Cardiac septum (tissue), 1 donor: ENCODE measurements at regions not wholly inside any gene's neighbourhood (a gene's known extent, or its start where the extent isn't known, plus 50 kb on each side); places are given as distances from the start of the nearest gene placed in this dataset.

Source experiments
- DNase-seq: peaks from one replicate; pipeline ENCODE4 v3.0.0-alpha.2; 2020; ENCODE audit warnings: low spot score
- intact Hi-C: fragments of 100-400 bp; cut with DNase I; formaldehyde crosslinking; loops from one replicate; pipeline ENCODE4 v1.14.0; 2022
- donor health status: DM: no; HTN: no; CAD: no.

DNA sequence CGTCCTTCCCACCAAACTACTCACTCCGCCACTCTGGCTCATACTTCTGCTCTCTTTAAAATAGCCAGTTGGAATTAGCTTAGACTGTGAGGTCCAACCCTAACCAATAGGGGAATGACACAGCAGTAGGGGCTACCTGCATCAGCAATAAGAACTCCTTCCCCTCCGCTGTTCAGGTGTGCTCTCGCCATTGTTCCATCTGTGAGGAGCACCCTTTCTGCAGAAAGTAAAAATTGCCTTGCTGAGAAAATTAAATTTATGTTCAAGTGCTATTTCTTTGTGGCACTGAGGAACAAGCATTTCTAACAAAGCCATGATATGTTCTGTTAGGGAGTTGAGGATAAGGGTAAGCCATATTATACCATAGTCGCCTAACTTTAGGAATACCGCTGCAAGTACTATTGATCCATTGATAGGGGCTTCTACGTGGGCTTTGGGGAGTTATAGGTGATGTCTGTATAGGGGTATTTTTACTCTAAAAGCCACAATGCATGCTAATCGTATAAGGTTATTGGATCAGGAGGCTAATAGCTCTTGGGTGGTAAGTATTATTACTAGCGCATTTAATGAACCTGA is 1269.5 kb downstream of the TYW1 start:
- intact Hi-C loops: no loop called here
- no peak for DNase-seq

DNA sequence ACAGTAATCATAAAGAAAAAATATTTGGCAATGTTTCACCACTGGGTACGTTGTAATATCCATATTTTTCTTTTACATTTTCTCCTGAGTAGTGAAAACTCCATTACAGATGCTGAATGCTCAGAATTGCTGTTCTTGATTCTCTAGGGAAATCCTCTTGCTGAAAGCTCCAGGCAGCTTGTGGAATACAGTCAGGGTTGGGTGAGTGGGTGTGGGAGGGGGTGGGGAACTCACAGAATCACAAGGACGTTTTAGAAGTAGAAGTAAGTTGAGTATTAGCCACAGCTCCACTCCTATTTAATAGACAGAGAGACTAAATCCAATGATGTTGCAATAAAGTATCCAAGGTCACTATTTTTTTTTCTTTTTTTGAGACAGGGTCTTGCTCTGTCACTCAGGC is 1270.9 kb downstream of the TYW1 start:
- intact Hi-C loops: no loop called here

DNA sequence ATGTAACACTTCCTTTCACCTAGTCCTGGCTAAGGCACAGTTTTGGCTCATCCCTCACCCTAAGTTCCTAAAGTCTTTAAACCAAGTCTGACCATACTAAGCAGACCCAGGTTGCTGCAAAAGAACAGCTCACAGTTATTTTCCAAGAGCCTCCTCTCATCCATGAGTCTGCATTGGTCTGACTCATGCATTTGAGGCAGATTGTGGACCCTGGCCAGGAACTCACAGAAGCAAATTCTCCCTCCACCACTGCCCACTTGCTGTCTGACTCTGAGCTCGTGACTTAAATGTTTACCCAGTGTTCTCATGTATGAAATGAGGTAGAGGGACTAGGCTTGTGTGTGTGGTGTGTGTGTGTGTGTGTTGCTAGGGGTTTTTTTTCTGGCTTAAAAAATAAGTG is 1272.8 kb downstream of the TYW1 start:
- no peak for DNase-seq
- intact Hi-C loops: no loop called here

More for the DNA sequence above, 1270.9 kb downstream of the TYW1 start:
- no peak for DNase-seq

DNA sequence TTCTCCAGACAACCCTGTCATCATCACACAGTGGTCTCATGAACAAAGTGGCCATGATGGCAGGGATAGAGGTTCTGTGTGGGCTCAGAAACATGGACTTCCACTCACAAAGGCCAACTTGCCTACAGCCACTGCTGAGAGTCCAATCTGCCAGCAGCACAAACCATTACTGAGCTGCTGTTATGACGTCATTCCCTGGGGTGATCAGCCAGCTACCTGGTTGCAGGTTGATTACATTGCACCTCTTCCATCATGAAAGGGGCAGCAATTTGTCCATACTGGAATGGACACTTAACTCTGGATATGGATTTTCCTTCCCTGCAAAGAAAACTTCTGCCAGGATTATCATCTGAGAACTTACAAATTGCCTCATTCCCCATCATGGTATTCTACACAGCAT is 1275.9 kb downstream of the TYW1 start:
- intact Hi-C loops: no loop called here
- no peak for DNase-seq

DNA sequence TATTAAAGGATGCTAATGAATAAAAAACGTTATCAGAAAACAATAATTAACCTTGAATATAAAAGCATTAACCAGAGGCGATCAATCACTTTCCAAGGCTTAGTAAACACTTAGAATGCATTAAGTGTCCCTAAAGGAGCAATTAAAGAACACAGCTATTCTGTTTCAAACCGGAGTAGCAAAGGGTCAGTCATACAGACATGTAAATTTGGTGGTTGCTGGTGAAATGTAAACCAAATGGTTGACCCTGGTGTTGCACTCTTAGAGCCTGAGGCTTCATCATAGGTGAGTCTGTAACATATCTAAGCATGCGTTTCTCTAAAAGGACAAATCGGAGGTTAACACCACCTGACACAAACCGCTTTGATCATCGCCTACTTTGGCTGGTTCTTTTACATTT is 1280.1 kb downstream of the TYW1 start:
- no peak for DNase-seq
- intact Hi-C loops: no loop called here

DNA sequence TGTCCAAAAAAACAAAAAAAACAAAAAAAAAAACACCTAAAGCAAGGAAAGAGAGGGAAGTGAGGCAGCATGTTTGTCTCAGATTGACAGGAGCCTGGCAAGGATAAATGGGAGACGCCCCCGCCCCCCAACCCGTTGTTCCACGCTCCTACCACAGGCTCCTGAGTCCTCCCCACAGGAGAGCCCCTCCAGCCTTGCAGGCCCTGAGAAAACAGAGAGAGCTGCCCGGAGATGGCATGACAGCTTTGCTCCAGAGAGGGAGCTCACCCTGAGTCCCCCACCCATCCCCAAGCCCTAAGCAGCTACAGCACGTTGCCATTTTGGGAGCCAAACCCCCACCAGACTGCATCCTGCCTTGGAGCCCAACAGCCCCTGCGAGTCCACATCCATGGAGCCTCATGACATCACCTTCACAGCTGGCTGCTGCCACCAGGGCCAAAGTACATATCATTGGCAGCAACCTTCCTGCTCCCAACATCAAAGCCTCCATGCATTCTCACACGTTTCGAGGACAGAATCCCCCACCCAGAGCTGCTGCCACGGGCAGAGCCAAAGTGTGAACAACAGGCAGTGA is 1283.3 kb downstream of the TYW1 start:
- intact Hi-C loops: no loop called here
- no peak for DNase-seq

DNA sequence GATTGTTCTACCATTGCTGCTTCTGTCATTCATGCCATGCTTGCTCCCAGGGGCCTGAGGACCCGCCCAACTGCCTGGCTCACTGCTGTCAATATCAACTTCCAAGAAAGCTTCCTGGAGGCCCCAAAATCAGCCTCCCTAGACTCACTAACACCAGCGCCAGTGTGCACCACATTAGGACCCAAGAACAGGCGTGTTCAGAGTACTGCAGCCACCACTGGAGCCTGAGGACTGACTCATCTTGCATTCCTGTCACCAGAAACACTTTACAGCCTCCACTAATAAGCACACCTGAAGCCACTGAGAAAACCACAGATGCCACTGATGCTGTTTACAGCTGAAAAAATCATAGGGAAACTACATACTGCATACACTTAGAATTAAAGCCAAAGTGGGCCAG is 1284.3 kb downstream of the TYW1 start:
- intact Hi-C loops: no loop called here
- no peak for DNase-seq

DNA sequence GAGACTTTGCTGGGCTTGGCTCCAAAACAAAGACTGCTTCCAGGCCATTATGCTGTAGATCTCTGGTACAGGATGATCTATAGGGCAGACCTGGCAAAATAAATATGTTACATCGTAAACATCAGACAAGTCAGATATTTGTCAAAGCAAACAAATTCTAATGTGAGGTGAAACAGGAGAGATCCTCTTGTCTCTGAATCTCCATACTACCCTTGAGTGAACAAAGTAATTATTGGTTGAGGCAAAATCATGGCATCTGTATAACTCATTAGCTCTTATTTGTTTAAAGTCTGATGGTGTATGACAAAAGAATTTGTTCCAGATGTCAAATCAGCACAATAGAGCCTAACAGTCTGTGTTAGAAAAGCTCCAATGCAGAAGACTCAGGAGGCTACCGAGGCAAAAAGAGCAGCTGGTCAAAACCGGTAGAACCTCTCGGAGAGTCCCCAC is 1291.5 kb downstream of the TYW1 start:
- DNase-seq: no peak
- intact Hi-C loops: no loop called here

DNA sequence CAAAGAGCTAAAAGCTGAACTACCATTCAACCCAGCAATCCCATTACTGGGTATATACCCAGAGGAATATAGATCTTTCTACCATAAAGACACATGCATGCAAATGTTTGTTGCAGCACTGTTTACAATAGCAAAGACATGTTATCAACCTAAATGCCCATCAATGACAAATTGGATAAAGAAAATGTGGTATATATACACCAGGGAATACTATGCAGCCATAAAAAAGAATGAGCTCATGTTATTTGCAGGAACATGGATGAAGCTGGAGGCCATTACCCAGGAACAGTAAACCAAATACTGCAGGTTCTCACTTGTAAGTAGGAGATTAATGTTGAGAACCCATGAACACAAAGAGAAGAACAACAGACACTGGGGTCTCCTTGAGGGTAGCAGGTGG is 1295.1 kb downstream of the TYW1 start:
- intact Hi-C loops: no loop called here
- no peak for DNase-seq

DNA sequence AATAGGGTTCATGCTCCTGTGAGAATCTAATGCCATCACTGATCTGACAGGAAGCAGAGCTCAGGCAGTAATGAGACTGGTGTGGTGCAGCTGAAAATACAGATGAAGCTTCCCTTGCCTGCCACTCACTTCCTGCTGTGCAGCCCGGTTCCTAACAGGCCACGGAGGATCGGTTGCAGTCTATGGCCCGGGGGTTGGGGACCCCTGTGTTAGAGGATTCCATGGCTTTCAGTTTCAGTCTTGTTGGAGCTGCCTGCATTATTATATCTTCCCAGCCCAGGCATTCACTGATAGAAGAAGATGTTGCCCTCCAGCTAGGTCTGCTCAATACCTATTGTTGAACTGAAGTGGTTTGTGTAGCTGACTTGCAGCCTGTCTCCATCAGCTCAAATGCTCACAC is 1298.8 kb downstream of the TYW1 start:
- intact Hi-C loops: no loop called here
- DNase-seq: no peak

DNA sequence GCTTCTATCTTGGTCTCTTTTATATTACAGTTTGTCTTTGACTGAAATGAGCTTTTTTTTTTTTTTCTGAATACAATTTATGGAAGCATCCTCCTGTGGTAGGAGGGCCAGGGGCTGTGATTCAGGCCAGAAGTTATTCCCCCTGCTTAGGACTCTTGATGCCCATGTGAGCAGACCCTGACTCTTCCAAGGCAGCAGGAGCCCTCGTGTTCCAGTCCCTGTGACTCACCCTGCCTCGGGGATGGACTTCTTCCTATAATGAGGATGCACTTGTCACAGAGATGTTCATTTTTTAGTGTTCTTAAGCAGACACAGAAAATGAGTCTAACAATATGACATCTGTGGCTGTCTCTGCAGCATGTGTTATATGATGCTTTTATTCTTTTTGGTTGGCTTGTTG is 1293.7 kb upstream of the AUTS2 start:
- DNase-seq: no peak
- intact Hi-C loops: no loop called here

DNA sequence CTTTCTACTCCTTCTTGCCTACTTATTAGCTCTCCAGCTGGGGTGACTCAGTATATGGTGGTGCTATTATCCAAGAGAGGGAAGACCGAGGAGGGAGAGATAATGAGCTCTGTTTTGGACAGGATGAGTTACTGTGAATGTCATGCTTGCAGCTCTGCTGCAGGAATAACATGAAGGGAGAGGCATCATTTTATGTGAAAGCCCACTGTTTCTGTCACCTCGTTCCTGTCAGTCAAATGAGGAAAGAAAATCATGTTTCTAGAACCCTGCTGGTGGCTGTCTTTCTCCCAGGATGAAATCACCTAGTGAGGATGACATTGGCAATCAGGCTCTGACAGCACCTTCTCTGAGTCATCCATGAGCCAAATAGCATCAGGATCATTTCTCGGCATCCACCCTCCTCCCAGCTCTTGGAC is 1291.6 kb upstream of the AUTS2 start:
- intact Hi-C loops: no loop called here

DNA sequence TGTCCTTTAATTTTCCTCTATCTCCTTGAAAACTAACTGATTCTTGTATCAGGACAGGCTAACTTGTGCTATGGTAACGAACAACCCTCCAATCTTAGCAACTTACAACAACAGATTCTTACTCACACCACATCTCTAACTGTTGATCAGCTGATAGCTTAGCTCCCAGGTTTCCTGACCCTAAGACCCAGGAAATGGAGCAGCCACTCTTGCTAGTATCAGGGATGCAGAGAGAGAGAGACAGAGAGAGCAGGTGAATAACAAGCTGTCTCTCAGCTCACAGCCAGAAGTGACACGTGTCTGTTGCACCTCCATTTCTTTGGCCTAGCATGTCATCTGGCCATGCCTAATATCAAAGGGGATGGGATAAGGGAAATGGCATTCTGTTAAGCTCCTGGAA is 1289.0 kb upstream of the AUTS2 start:
- DNase-seq: no peak

More for the DNA sequence above, 1291.6 kb upstream of the AUTS2 start:
- DNase-seq: no peak

DNA sequence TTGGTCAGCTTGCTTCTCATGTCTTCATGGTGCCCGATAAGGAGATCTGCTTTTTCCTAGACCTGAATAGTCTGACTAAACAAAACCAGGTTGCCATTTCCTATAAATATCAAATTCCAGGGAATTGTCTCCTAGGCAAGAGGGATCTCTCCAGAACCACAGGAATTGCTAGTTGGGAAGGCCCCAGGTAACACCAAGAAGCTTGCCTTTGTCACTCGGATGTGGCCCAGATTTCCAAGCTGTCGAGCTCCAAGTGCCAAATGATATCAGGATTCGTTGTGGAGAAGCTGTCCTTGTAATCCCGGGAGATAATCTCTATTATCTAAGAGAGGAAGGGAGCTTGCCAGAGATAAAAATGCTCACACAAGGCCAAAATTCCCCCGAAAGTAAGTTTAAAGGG is 1288.5 kb upstream of the AUTS2 start:
- intact Hi-C loops: no loop called here
- DNase-seq: no peak

More for the DNA sequence above, 1289.0 kb upstream of the AUTS2 start:
- intact Hi-C loops: no loop called here

DNA sequence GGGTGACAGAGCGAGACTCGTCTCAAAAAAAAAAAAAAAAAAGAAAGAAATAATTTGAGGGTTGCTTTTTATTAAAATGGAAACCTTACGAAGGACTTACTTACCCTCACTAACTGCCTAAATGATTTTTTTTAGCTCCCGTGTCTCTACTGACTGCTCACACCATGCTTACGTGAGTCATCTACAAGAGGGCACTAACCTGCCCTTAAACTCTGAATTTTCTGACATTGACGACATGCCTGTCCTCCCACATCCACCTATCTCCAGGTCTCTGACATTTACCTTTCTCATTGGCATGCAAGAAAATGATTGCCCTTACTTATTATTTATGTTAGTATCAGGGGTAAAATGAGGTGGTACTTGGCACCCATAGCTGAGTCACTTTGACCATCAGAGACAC is 1286.3 kb upstream of the AUTS2 start:
- DNase-seq: no peak
- intact Hi-C loops: no loop called here

DNA sequence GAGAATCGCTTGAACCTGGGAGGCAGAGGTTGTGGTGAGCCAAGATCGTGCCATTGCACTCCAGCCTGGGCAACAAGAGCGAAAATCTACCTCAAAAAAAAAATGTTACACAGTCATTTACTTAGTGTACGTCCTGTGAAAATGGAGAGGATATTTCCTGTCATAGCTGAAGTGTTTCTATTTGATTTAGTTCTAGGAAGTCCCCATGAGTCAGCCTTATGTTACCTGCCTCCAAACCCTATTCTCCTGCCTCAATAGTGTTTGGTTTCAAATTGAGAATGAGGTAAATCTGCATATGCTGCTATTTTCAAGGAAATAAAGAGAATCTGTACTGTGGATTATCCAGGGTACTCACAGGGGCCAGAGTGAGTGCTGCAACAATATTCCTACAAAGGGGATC is 1284.5 kb upstream of the AUTS2 start:
- no peak for DNase-seq
- intact Hi-C loops: no loop called here

DNA sequence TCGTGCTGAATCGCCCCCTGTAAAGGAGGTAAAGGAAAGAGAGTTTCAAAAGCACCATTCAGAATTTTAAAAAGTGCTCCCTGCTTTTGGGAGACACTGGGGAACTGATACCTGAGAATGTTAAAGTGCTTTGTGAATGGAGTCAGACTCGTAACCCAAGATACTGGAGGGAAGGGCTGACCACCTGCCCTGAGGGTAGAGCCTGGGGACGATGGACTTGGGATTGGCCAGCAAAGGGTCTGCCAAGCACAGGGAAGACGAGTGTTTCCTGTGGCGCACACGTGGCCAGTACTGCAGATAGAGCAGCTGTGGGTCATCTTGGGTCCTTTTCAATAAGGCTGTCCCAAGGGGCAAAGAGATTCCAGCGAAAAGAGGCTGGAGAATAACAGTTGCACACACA is 1284.1 kb upstream of the AUTS2 start:
- intact Hi-C loops: no loop called here

DNA sequence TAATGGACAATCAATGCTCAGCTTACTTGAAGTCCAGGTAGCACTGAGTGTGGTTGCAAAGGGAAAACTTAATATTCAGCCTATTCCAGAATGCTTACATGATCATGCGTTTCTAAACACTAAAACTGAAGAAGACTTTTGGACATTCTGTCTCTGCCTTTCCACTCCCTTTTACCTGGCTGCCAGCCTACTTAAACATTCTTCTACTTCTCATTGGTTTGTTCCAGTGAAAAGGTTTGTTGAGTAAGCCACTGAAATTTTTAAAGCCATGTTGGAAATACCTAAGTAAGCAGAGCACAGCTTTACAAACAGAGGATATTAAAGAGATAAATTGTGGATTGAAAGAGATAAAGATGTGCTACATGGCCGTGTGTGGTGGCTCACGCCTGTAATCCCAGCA is 1280.8 kb upstream of the AUTS2 start:
- no peak for DNase-seq
- intact Hi-C loops: no loop called here

More for the DNA sequence above, 1284.1 kb upstream of the AUTS2 start:
- no peak for DNase-seq

DNA sequence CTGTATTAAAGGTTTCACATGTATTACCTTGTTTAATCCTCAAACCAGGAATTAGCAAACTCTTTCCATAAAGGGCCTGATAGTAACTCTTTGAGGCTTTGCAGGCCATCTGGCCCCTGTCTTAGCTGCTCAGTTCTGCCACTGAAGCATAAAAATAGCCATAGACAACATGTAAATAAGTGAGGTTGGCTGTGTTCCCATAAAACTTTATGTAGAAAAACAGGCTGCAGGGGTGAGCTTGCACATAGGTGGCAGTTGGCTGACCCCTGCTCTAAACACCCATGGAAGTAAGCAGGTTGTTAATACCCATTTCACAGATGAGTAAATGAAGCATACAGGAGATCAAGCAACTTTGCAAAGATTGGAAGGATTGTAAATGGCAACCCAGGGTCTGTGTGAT is 1279.2 kb upstream of the AUTS2 start:
- intact Hi-C loops: no loop called here
- DNase-seq: no peak

DNA sequence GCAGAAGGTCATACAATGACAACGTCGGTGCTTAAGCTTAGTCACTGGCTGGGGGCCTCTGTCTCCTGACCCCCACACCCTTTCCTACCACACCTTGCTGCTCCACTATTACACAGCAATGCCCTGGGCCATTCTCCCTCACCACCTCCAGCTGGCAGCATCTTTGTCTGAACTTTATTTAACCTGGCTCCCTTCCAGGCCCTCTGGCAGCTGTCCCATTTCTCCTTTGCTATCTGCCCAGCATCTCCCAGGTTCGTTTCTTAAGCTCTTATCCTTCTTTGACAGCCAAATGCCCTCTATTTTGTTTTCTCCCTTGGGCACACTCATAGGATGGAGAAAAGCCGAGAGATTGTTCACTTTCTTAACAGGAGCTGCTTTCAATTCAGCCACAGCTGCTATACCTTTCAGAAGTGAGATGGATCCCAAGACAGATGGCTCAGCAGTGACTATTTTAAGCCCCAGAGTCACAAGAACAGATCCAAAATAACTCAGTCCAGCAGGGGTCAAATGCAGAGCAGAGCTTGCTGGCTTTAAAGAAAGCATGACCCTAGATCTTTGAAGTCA is 1277.1 kb upstream of the AUTS2 start:
- intact Hi-C loops: no loop called here
- no peak for DNase-seq

DNA sequence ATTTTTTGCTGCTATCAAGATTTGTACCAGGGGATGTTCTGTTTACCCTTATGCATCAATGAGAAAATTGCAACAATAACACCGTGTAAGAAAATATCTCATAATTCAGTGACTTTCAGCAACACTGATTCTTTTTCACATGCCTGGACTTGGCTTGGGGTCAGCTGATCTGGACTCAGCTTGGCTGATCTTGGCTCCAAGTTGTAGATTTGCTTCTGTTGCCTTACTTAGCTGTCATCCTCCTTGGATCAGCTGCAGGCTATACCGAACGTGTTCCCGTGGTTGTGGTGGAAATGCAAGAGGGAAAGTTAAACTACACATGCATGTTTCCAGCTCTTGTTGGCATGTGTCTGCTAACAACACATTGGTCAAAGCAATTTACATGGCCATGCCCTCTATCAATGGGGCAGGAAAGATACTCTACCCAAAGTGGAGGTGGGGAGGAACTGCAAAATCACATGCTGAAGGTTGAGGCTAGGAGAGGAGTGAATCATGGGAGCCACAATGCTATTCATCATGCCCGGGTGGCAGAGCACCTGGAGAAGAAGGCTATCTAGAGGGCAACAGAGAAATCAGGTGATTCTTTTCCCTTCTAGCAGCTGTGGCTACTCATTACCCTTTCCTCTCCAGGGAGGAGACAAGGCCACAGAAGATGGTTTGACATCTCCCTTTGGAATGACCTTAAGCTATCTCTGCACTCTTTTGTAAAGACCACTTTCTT is 1276.3 kb upstream of the AUTS2 start:
- intact Hi-C loops: no loop called here

More for the DNA sequence above, 1276.3 kb upstream of the AUTS2 start:
- DNase-seq: no peak
